DOHH2 (cell line): ENCODE measurements at regions not wholly inside any gene's neighbourhood (a gene's known extent, or its start where the extent isn't known, plus 50 kb on each side); places are given as distances from the start of the nearest gene placed in this dataset.

Experiments used
- H3F3A ChIP-seq: fragments of 200-600 bp; sonication (generic), shearing (Covaris generic); 2 replicates; pipeline ENCODE4 v1.6.0; 2016; ENCODE audit warnings: antibody characterized with exemption, mild to moderate bottlenecking; ENCODE audit not compliant: control insufficient read depth, insufficient read depth
- H3K27ac ChIP-seq: fragments of 200-600 bp; sonication (generic); 2 replicates; pipeline ENCODE4 v1.5.1; 2014; ENCODE audit warnings: low read depth, mild to moderate bottlenecking, low read length, moderate library complexity
- H3K27me3 ChIP-seq: fragments of 200-600 bp; sonication (generic); 2 replicates; pipeline ENCODE4 v1.6.1; 2014; ENCODE audit warnings: mild to moderate bottlenecking, low read length, mixed read lengths; ENCODE audit not compliant: control insufficient read depth
- H3K36me3 ChIP-seq: fragments of 200-600 bp; sonication (generic); 2 replicates; pipeline ENCODE4 v1.6.1; 2014; ENCODE audit warnings: mild to moderate bottlenecking, low read length, moderate library complexity, mixed read lengths; ENCODE audit not compliant: control insufficient read depth
- H3K4me1 ChIP-seq: fragments of 200-600 bp; sonication (generic); 2 replicates; pipeline ENCODE4 v1.6.1; 2014; ENCODE audit warnings: mild to moderate bottlenecking, low read length, mixed read lengths; ENCODE audit not compliant: control insufficient read depth
- H3K4me2 ChIP-seq: fragments of 200-600 bp; sonication (generic); 2 replicates; pipeline ENCODE4 v1.6.0; 2014; ENCODE audit warnings: mild to moderate bottlenecking, low read length, moderate library complexity
- H3K4me3 ChIP-seq: fragments of 200-600 bp; sonication (generic); 2 replicates; pipeline ENCODE4 v1.5.1; 2014; ENCODE audit warnings: mild to moderate bottlenecking, low read length, mixed read lengths
- H3K79me2 ChIP-seq: fragments of 200-600 bp; sonication (generic); 2 replicates; pipeline ENCODE4 v1.6.1; 2014; ENCODE audit warnings: mild to moderate bottlenecking, low read length, mixed read lengths; ENCODE audit not compliant: control insufficient read depth
- H3K9me2 ChIP-seq: fragments of 200-600 bp; sonication (generic); replicated peaks from 2 replicates; pipeline ENCODE4 v1.6.1; 2014; ENCODE audit warnings: mild to moderate bottlenecking, low read length, mixed read lengths; ENCODE audit not compliant: control insufficient read depth
- H3K9me3 ChIP-seq: fragments of 200-600 bp; sonication (generic); 2 replicates; pipeline ENCODE4 v1.6.1; 2014; ENCODE audit warnings: antibody characterized with exemption, low read length, mixed read lengths; ENCODE audit not compliant: control insufficient read depth, insufficient read depth
- H4K20me1 ChIP-seq: fragments of 200-600 bp; sonication (generic); 2 replicates; pipeline ENCODE4 v1.6.0; 2014; ENCODE audit warnings: low read depth, mild to moderate bottlenecking, antibody characterized with exemption, low read length, moderate library complexity; ENCODE audit not compliant: control insufficient read depth, insufficient read depth
- EZH2phosphoT487 ChIP-seq: fragments of 200-600 bp; sonication (generic); IDR thresholded peaks from 2 replicates; pipeline ENCODE4 v1.6.1; 2017; ENCODE audit warnings: borderline replicate concordance, mild to moderate bottlenecking, antibody characterized with exemption, low read length, moderate library complexity, mixed read lengths
- TF ChIP-seq, protein P1 (sequence below): fragments of 200-600 bp; sonication (generic); IDR thresholded peaks from one replicate; pipeline ENCODE4 v1.5.1; 2014; ENCODE audit warnings: antibody characterized with exemption, mild to moderate bottlenecking, low read depth, low read length; ENCODE audit not compliant: poor library complexity, severe bottlenecking

DNA sequence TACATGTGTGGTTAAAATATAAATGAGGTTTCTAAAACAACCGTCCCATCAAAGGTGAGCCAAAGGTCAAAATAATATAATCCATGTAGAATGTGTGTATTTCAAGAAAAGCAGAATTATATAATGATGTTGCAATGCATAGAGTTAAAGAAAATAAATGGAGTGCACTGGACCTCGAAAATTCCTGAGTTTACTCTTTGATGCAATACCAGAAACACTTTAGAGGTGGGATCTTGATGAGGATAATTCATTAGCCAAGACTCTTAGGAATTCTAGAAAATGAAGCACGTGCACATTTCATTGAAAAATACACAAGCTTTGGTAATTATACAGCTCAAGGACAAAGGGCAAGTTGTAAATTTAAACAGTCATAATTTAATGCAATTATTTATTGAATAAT is 508.9 kb upstream of the ARGLU1 start:
- Histone ChIP-seq H3K27me3 (no peaks in the 10 kb centered on the region), H3K4me2 (no peak overlapping the region), H3K9me3 (0 out of 2 replicates have a peak, but pooled peaks cover 2% of the 10 kb centered on the region), H3K4me3 (no peak overlapping the region), H3F3A (no peaks in the 10 kb centered on the region), H4K20me1 (no peaks in the 10 kb centered on the region), H3K27ac (no peak overlapping the region), H3K9me2 (no peaks in the 10 kb centered on the region), H3K79me2 (no peaks in the 10 kb centered on the region), H3K36me3 (no peaks in the 10 kb centered on the region), H3K4me1 (no peaks in the 10 kb centered on the region)
- TF ChIP-seq, protein P1, sequence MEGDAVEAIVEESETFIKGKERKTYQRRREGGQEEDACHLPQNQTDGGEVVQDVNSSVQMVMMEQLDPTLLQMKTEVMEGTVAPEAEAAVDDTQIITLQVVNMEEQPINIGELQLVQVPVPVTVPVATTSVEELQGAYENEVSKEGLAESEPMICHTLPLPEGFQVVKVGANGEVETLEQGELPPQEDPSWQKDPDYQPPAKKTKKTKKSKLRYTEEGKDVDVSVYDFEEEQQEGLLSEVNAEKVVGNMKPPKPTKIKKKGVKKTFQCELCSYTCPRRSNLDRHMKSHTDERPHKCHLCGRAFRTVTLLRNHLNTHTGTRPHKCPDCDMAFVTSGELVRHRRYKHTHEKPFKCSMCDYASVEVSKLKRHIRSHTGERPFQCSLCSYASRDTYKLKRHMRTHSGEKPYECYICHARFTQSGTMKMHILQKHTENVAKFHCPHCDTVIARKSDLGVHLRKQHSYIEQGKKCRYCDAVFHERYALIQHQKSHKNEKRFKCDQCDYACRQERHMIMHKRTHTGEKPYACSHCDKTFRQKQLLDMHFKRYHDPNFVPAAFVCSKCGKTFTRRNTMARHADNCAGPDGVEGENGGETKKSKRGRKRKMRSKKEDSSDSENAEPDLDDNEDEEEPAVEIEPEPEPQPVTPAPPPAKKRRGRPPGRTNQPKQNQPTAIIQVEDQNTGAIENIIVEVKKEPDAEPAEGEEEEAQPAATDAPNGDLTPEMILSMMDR, result no peak
- no peak for TF ChIP-seq EZH2phosphoT487

DNA sequence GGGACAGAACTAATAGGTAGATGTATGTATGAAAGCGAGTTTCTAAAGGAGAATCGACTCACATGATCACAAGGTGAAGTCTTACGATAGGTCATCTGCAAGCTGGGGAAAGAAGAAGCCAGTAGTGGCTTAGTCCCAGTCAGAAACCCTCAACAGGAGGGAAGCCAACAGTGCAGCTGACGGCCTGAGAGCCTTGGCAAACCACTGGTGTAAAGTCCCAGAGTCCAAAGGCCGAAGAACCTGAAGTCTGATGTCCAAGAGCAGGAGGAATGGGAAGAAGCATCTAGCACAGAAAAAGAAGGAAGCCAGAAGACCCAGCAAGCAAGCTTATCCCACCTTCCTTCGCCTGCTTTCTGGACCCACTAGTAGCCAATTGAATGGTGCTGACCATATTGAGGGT is 507.6 kb upstream of the ARGLU1 start:
- no peaks in the 10 kb centered on the region for H3K79me2 ChIP-seq
- TF ChIP-seq, protein P1, result no peak

DNA sequence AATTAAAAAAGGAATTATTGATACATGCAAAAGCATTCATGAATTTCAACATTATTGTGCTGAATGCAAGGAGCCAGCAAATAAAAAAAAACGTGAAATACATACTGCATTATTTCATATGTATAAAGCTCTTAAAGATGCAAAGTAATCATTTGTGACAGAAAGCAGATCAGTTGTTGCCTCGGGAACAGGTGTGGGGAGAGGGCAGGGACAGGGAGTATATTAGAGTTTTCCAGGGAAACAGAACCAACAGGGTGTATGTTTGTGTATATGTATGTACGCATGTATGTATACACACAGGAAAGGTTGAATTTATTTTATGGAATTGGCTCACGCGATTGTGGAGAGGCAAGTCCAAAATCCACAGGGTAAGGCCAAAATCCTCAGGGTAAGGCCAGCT is 502.9 kb upstream of the ARGLU1 start:
- H3K27me3 ChIP-seq, result no peaks in the 10 kb centered on the region
- 0 out of 2 replicates have a peak, but pooled peaks cover 2% of the 10 kb centered on the region for H3K9me3 ChIP-seq
- H3K27ac ChIP-seq, result no peak overlapping the region
- H3F3A ChIP-seq, result no peaks in the 10 kb centered on the region
- H3K4me2 ChIP-seq, result no peak overlapping the region
- H4K20me1 ChIP-seq, result no peaks in the 10 kb centered on the region
- peaks cover 8% of the 10 kb centered on the region for H3K4me1 ChIP-seq
- no peaks in the 10 kb centered on the region for H3K36me3 ChIP-seq
- H3K79me2 ChIP-seq, result no peaks in the 10 kb centered on the region
- H3K9me2 ChIP-seq, result no peaks in the 10 kb centered on the region
- no peak overlapping the region for H3K4me3 ChIP-seq
- TF ChIP-seq, protein P1, result no peak
- TF ChIP-seq EZH2phosphoT487, result no peak

More for the DNA sequence above, 507.6 kb upstream of the ARGLU1 start:
- Histone ChIP-seq H3K36me3 (no peaks in the 10 kb centered on the region), H4K20me1 (no peaks in the 10 kb centered on the region), H3K9me3 (0 out of 2 replicates have a peak, but pooled peaks cover 2% of the 10 kb centered on the region), H3K4me1 (no peaks in the 10 kb centered on the region), H3K27me3 (no peaks in the 10 kb centered on the region), H3K9me2 (no peaks in the 10 kb centered on the region), H3K4me2 (no peak overlapping the region), H3F3A (no peaks in the 10 kb centered on the region), H3K4me3 (no peak overlapping the region), H3K27ac (no peak overlapping the region)
